Activated T-cell treated with anti-CD3 and anti-CD28 coated beads for 24 hours (primary cell): ENCODE measurements at regions not wholly inside any gene's neighbourhood (a gene's known extent, or its start where the extent isn't known, plus 50 kb on each side); places are given as distances from the start of the nearest gene placed in this dataset.
"Not testable (repeated sequence)": the region's sequence is repeated elsewhere in the genome, so short reads cannot be mapped to it uniquely, and the experiment has no call there.

Source experiments
- DNase-seq: peaks from one replicate; pipeline ENCODE4 v3.0.0-alpha.2; 2020; ENCODE audit warnings: low read depth

- DNase-seq, result not testable (repeated sequence)
Measured at GRCh38 chr7:97928844-97929243, 56.6 kb upstream of the ASNS start.

GRCh38 chr7:97927790-97928748, 55.9 kb upstream of the ASNS start:
- DNase-seq, result peak; percentile 54
